Coronary artery (tissue), 2 donors: ENCODE measurements at regions not wholly inside any gene's neighbourhood (a gene's known extent, or its start where the extent isn't known, plus 50 kb on each side); places are given as distances from the start of the nearest gene placed in this dataset.

Source experiments
- DNase-seq: peaks from one replicate; pipeline ENCODE4 v3.0.0-alpha.2; 2017; ENCODE audit warnings: low spot score
- H3K27ac ChIP-seq, 2 donors: fragments of 200-600 bp; sonication (generic); one replicate each; pipeline ENCODE4 v1.5.1; 2016 to 2019
- H3K4me3 ChIP-seq: fragments of 200-600 bp; sonication (generic); 2 replicates; pipeline ENCODE4 v1.5.1; 2016; ENCODE audit warnings: mild to moderate bottlenecking, moderate library complexity
- TF ChIP-seq, protein P1 (sequence below): fragments of 200-600 bp; sonication (generic); IDR thresholded peaks from one replicate; pipeline ENCODE4 v1.5.1; 2019; ENCODE audit warnings: antibody characterized with exemption

DNA sequence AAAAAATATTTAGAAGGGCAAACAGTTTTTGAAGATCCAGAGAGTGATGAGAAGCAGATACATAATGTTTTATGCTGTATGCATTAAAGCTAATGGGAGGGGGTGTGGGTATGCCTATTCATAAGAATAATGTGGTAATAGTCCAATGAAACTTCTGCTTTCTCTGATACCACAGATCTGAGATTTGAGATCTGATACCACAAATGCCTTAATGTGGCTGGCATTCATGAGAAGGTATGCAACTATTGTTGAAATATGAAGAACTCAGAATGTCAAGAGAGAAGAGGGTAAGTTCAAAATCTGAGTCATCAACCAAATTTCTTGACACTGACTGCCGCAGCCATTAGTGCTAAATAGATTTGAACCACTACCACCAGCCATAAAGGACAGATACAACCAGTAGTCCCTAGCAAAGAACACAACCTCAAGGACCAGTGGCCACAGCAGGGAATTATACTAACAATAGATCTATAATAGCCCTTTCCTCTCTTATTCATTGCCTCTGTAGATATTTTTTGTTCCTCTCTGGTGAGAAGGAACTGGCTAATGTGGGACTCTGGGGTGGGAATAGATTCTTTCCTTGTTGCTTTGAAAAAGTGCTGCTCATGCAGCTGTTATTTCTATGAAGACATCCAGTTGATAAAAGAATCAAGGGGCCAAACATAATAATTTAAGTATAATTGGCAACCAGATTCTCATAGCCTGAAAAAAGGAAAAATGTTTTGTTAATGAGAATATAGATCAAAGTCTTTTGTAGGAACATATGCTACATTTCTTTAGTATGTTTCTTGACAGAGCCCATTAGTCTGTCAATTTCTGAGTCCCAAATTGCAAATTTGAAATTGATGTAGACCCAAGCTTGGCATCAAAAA lies 256.5 kb upstream of the ZNF608 start:
- no peak for DNase-seq
- Histone ChIP-seq H3K27ac (no peak overlapping the region), H3K4me3 (no peak overlapping the region)
- TF ChIP-seq, protein P1, sequence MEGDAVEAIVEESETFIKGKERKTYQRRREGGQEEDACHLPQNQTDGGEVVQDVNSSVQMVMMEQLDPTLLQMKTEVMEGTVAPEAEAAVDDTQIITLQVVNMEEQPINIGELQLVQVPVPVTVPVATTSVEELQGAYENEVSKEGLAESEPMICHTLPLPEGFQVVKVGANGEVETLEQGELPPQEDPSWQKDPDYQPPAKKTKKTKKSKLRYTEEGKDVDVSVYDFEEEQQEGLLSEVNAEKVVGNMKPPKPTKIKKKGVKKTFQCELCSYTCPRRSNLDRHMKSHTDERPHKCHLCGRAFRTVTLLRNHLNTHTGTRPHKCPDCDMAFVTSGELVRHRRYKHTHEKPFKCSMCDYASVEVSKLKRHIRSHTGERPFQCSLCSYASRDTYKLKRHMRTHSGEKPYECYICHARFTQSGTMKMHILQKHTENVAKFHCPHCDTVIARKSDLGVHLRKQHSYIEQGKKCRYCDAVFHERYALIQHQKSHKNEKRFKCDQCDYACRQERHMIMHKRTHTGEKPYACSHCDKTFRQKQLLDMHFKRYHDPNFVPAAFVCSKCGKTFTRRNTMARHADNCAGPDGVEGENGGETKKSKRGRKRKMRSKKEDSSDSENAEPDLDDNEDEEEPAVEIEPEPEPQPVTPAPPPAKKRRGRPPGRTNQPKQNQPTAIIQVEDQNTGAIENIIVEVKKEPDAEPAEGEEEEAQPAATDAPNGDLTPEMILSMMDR = no peak

DNA sequence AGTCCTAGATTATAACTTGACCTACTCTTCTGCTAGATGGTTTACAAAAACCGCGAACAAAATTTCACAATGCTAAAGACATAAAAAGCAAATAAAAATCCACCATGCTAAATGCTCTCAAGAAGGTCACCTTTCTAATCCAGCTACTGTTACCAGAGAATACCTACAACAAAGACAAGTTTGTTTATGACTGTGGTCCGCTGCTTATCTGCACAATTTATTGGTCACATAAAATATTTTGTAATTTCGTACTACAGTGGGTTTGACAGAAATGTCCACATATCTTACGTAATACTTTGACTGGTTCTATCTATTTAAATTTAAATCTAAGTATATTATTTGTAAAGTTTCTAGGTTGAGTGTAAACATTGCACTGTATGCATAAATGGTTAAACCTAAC lies 257.6 kb upstream of the ZNF608 start:
- Histone ChIP-seq H3K4me3 (no peak overlapping the region), H3K27ac (no peak overlapping the region)
- TF ChIP-seq, protein P1 = no peak
- no peak for DNase-seq

DNA sequence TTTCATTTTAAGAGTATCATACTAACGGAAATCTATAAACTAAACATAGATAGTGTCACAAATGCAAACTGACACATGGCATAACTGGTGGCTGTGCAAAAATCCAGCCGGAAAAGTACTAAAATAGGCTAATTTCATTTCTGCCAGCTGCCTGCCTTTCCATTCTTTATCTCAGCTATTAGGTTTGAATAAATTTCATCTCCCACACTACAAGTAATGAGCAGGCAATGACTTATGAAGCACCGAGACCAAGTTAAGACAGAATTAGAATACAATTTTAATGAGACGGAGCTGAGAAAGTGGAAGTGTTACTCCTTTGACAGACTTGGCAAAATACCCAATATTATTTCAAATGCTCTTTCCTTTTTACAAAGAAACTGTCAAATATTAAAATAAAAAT lies 258.8 kb upstream of the ZNF608 start:
- no peak for DNase-seq
- TF ChIP-seq, protein P1 = no peak
- Histone ChIP-seq H3K27ac (no peak overlapping the region), H3K4me3 (peak overlapping the region; percentile 46)

DNA sequence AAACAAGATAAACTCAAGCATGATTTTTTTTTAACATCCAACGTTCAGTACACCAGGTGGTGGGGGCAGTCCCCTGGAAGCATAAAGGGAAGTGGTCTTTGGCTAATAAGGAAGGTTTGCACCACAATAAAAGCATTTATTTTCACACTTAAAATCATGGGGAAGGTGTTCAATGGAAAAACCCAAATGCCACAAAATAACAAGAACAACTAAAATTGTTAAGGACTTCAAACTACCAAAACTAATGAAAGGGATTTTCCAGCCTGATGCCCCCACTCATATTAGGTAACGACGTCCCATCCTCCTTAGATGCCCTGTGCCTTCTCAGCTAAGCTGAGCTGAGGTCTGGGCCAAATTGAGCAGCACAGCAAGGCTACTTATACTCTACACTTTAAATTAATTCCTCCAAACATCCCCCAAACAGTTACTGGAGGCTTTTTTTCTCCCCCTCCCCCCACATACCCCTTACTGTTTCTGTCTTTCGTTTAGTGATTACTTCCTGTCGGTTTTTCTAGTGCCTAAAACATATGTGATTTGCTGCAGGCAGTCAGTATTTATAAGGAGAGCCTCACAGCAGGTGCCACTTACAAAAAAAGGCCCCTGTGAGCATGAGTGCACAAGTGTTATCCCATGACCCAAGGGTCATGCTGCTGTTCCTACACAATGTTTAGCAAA lies 259.7 kb upstream of the ZNF608 start:
- TF ChIP-seq, protein P1 = no peak
- Histone ChIP-seq H3K4me3 (no peak overlapping the region), H3K27ac (no peak overlapping the region)
- no peak for DNase-seq

DNA sequence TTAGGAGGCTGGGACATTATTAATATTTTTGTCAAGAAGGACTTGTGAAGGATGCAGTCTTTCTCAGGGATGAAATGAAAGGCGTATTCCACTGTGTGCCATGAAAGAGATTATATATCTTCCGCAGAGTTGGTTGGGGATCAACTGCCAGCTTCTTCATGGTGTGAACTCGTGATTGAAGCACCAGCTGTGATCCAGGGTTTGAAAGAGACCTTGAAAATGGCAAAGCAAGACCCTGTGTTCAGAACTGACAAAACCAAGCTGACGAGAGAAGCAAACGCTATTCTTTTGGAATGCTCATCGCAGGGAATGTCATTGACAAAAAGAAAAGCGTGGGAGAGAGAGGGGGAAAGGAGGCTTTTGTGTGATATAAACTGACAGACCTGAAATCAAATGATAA lies 263.9 kb upstream of the ZNF608 start:
- TF ChIP-seq, protein P1 = no peak
- Histone ChIP-seq H3K4me3 (no peak overlapping the region), H3K27ac (no peak overlapping the region)
- DNase-seq = no peak

DNA sequence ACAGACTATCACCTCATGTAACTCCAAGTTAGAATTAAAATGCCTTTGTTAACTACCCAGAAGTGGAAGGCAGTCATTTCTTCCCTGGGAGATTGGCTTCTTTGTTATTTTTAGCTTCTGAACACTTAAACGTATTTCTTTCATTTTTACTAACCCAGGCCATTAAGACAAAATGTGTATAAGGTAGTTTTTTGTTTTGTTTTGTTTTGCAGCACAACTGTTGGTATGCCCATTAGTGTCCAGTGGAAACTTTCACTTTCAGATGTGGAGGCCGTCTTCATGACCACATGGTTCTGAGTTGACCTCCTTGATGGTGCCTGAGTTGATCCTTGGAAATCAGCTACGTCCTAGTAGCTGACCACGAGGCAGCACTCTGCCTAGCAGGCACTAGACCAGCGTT lies 264.6 kb upstream of the ZNF608 start:
- no peak for DNase-seq
- TF ChIP-seq, protein P1 = no peak
- H3K4me3 ChIP-seq = no peak overlapping the region
- no peak overlapping the region for H3K27ac ChIP-seq

DNA sequence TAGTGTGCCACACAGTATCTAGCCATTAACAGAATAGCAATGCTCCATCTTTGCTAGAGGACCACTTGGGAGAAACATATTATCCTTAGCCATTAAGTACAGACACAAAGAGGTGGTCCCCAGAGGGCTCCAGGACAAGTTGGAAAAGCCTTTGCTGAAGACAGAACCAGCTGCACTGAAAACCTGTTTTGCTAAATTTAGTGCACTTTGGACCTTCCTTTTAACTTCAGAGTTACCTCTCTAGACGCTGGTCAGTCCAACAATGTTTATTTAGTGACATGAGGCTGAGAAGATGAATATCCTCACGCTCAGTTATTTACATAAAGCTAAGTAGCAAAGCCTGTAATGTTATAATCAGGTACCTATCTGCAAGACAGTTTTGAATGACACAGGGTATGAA lies 265.0 kb upstream of the ZNF608 start:
- TF ChIP-seq, protein P1 = no peak

More for the DNA sequence above, 265.0 kb upstream of the ZNF608 start:
- H3K27ac ChIP-seq = no peak overlapping the region
- no peak overlapping the region for H3K4me3 ChIP-seq
- DNase-seq = no peak
